H1 (cell line): ENCODE measurements at regions not wholly inside any gene's neighbourhood (a gene's known extent, or its start where the extent isn't known, plus 50 kb on each side); places are given as distances from the start of the nearest gene placed in this dataset.
A peak's percentile ranks its signal among the peaks of the same experiment; 100 is the strongest.

Experiments
- CTCF ChIA-PET: fragments of 300-600 bp; sonication (Branson Sonifier 250); formaldehyde crosslinking; loops from one replicate; lab custom pipeline; 2021; ENCODE audit not compliant: partially characterized antibody; lab: Charles Lee
- POLR2A ChIA-PET: fragments of 300-600 bp; sonication (Branson Sonifier 250); formaldehyde crosslinking; loops from one replicate; lab custom pipeline; 2021; ENCODE audit warnings: inconsistent platforms; ENCODE audit not compliant: partially characterized antibody; lab: Charles Lee
- DNase-seq, 2 experiments: peaks; one replicate each; pipeline versions ENCODE4 v3.0.0 to v3.0.0-alpha.2; 2010 to 2022; ENCODE audit warnings: low spot score in 2 of 2, low read depth in 1 of 2, mixed read lengths in 1 of 2
- FAIRE-seq: peaks from 2 replicates; lab custom pipeline; 2011; peaks lifted over from hg19 to GRCh38; lab: Jason Lieb, UNC
- H2AFZ ChIP-seq: 2 replicates; pipeline ENCODE4 v1.8.1; 2012; ENCODE audit warnings: low read length, inconsistent platforms
- H2AK5ac ChIP-seq: 2 replicates; pipeline ENCODE4 v1.6.1; 2013; ENCODE audit warnings: low read depth, low read length
- H2BK120ac ChIP-seq: replicated peaks from 2 replicates; pipeline ENCODE3; 2013; ENCODE audit warnings: low read depth, low read length, inconsistent platforms
- H2BK12ac ChIP-seq: 2 replicates; pipeline ENCODE4 v1.6.1; 2013; ENCODE audit warnings: low read depth, low read length
- H2BK15ac ChIP-seq: 2 replicates; pipeline ENCODE4 v1.6.1; 2013; ENCODE audit warnings: low read length
- H2BK20ac ChIP-seq: 2 replicates; pipeline ENCODE4 v1.6.1; 2013; ENCODE audit warnings: low read length
- H2BK5ac ChIP-seq: 2 replicates; pipeline ENCODE4 v1.6.1; 2013; ENCODE audit warnings: low read depth, low read length
- H3K14ac ChIP-seq: 2 replicates; pipeline ENCODE4 v1.6.1; 2013; ENCODE audit warnings: inconsistent platforms; ENCODE audit not compliant: insufficient read length
- H3K18ac ChIP-seq: 2 replicates; pipeline ENCODE4 v1.6.1; 2013; ENCODE audit warnings: low read length; ENCODE audit errors: extremely low read depth
- H3K23ac ChIP-seq: 2 replicates; pipeline ENCODE4 v1.6.1; 2013; ENCODE audit warnings: inconsistent platforms; ENCODE audit not compliant: insufficient read length
- H3K23me2 ChIP-seq: 2 replicates; pipeline ENCODE4 v1.6.1; 2013; ENCODE audit warnings: low read depth, low read length
- H3K27ac ChIP-seq: 2 replicates; pipeline ENCODE4 v1.6.1; 2011; ENCODE audit warnings: low read depth, low read length, inconsistent platforms
- H3K27me3 ChIP-seq, 4 experiments: replicated peaks in 1 of 4; 1 replicate in 1 of 4; 2 replicates in 3 of 4; pipeline versions ENCODE4 v1.6.1 to v1.8.1; 2011 to 2013; ENCODE audit warnings: low read length in 3 of 4, mild to moderate bottlenecking in 3 of 4, inconsistent platforms in 2 of 4, mixed read lengths in 2 of 4, moderate library complexity in 1 of 4; ENCODE audit not compliant: control insufficient read depth in 3 of 4, insufficient read depth in 3 of 4; ENCODE audit errors: extremely low read depth in 1 of 4
- H3K36me3 ChIP-seq, 4 experiments: 2 replicates each; pipeline versions ENCODE4 v1.6.1 to v1.8.1; 2011 to 2013; ENCODE audit warnings: mild to moderate bottlenecking in 4 of 4, low read length in 3 of 4, moderate library complexity in 2 of 4, control low read depth in 1 of 4, inconsistent platforms in 1 of 4; ENCODE audit not compliant: insufficient read depth in 4 of 4, control insufficient read depth in 2 of 4
- H3K4ac ChIP-seq: replicated peaks from 2 replicates; pipeline ENCODE3; 2013; ENCODE audit warnings: low read length, low read depth, mixed read lengths, inconsistent platforms; ENCODE audit not compliant: insufficient read length
- H3K4me1 ChIP-seq, 4 experiments: replicated peaks in 1 of 4; 1 replicate in 1 of 4; 2 replicates in 3 of 4; pipeline versions ENCODE4 v1.6.1 to v1.8.1; 2011 to 2013; ENCODE audit warnings: low read length in 3 of 4, inconsistent platforms in 2 of 4, mixed read lengths in 1 of 4; ENCODE audit not compliant: insufficient read depth in 4 of 4, control insufficient read depth in 3 of 4
- H3K4me2 ChIP-seq, 2 experiments: 2 replicates each; pipeline versions ENCODE4 v1.6.1 to v1.8.1; 2011 to 2013; ENCODE audit warnings: low read depth in 2 of 2, low read length in 2 of 2, control low read depth in 1 of 2, inconsistent platforms in 1 of 2, mild to moderate bottlenecking in 1 of 2; ENCODE audit not compliant: insufficient read depth in 1 of 2
- H3K4me3 ChIP-seq, 4 experiments: fragments of 200-600, 300-600 bp in 1 of 4; sonication (generic), shearing (Covaris generic), sonication (Bioruptor Twin) in 1 of 4; 2 replicates each; pipeline versions ENCODE4 v1.5.1 to v1.8.1; 2011 to 2016; ENCODE audit warnings: low read length in 4 of 4, low read depth in 3 of 4, control low read depth in 2 of 4, inconsistent platforms in 2 of 4, mild to moderate bottlenecking in 2 of 4, mixed read lengths in 1 of 4, moderate library complexity in 1 of 4; ENCODE audit not compliant: insufficient read depth in 2 of 4; ENCODE audit errors: extremely low read depth in 1 of 4
- H3K56ac ChIP-seq: replicated peaks from 2 replicates; pipeline ENCODE3; 2013; ENCODE audit warnings: low read depth, mild to moderate bottlenecking, mixed read lengths, low read length, inconsistent platforms; ENCODE audit not compliant: insufficient read length
- H3K79me1 ChIP-seq: 2 replicates; pipeline ENCODE4 v1.6.1; 2013; ENCODE audit warnings: low read depth, low read length, control low read depth
- H3K79me2 ChIP-seq, 2 experiments: 2 replicates each; pipeline versions ENCODE4 v1.6.1 to v1.8.1; 2012 to 2013; ENCODE audit warnings: low read length in 2 of 2, mild to moderate bottlenecking in 2 of 2, inconsistent platforms in 1 of 2; ENCODE audit not compliant: insufficient read depth in 2 of 2, control insufficient read depth in 1 of 2
- H3K9ac ChIP-seq, 4 experiments: replicated peaks in 1 of 4; 1 replicate in 1 of 4; 2 replicates in 3 of 4; pipeline versions ENCODE4 v1.6.1 to v1.8.1; 2011 to 2013; ENCODE audit warnings: low read depth in 3 of 4, low read length in 3 of 4, control low read depth in 2 of 4, mild to moderate bottlenecking in 2 of 4, moderate library complexity in 2 of 4, inconsistent platforms in 1 of 4; ENCODE audit errors: extremely low read depth in 1 of 4
- H3K9me3 ChIP-seq, 2 experiments: 2 replicates each; pipeline versions ENCODE4 v1.6.1 to v1.8.1; 2012 to 2013; ENCODE audit warnings: mild to moderate bottlenecking in 2 of 2, moderate library complexity in 2 of 2, control low read depth in 1 of 2, inconsistent platforms in 1 of 2, low read depth in 1 of 2, low read length in 1 of 2, mixed read lengths in 1 of 2; ENCODE audit not compliant: insufficient read depth in 2 of 2
- H4K20me1 ChIP-seq, 2 experiments: replicated peaks in 1 of 2; 2 replicates each; pipeline versions ENCODE3 to v1.8.1; 2011 to 2013; ENCODE audit warnings: inconsistent platforms in 2 of 2, low read length in 2 of 2, mild to moderate bottlenecking in 1 of 2; ENCODE audit not compliant: insufficient read depth in 2 of 2, control insufficient read depth in 1 of 2
- H4K5ac ChIP-seq: 2 replicates; pipeline ENCODE4 v1.6.1; 2013; ENCODE audit warnings: low read length, low read depth, mixed read lengths, inconsistent platforms; ENCODE audit not compliant: insufficient read length
- H4K8ac ChIP-seq: 2 replicates; pipeline ENCODE4 v1.8.0; 2013; ENCODE audit warnings: mild to moderate bottlenecking, moderate library complexity, low read length, inconsistent platforms; ENCODE audit not compliant: insufficient read depth; ENCODE audit errors: extremely low read depth
- H4K91ac ChIP-seq: replicated peaks from 2 replicates; pipeline ENCODE3; 2013; ENCODE audit warnings: low read length, mixed read lengths, inconsistent platforms; ENCODE audit not compliant: insufficient read length
- BRCA1 ChIP-seq: IDR thresholded peaks from 2 replicates; pipeline ENCODE4 v1.6.1; 2012; ENCODE audit warnings: low read depth, low read length, improper control_type of control experiment
- CEBPB ChIP-seq: IDR thresholded peaks from 2 replicates; pipeline ENCODE4 v1.6.1; 2012; ENCODE audit warnings: low read depth, low read length
- CTBP2 ChIP-seq: IDR thresholded peaks from 2 replicates; pipeline ENCODE4 v1.7.0; 2011; ENCODE audit warnings: borderline replicate concordance, mild to moderate bottlenecking, moderate library complexity, mixed read lengths, low read length; ENCODE audit not compliant: insufficient read depth, insufficient read length
- CTCF ChIP-seq, 3 experiments: IDR thresholded peaks; 1 replicate in 2 of 3; 2 replicates in 1 of 3; pipeline versions ENCODE4 v1.5.1 to v1.6.1; 2011; ENCODE audit warnings: low read length in 3 of 3, mild to moderate bottlenecking in 3 of 3, inconsistent platforms in 2 of 3, low read depth in 1 of 3, moderate library complexity in 1 of 3; ENCODE audit not compliant: insufficient read depth in 1 of 3; ENCODE audit errors: control extremely low read depth in 1 of 3
- MAX ChIP-seq: IDR thresholded peaks from 2 replicates; pipeline ENCODE4 v1.6.1; 2012; ENCODE audit warnings: inconsistent platforms
- NANOG ChIP-seq: IDR thresholded peaks from 2 replicates; pipeline ENCODE4 v1.6.1; 2011; ENCODE audit warnings: low read length, low read depth, mild to moderate bottlenecking, inconsistent platforms; ENCODE audit not compliant: insufficient read depth, poor library complexity, severe bottlenecking
- YY1 ChIP-seq: IDR thresholded peaks from 2 replicates; pipeline ENCODE4 v1.6.1; 2011; ENCODE audit warnings: low read depth, mild to moderate bottlenecking, low read length
- WGBS, 2 experiments: shearing (Covaris generic) in 1 of 2; methylation state at CpG; one replicate each; pipeline versions ENCODE4 v1.1.6 to v1.1.7; 2013 to 2015; ENCODE audit warnings: low lambda C conversion rate in 2 of 2, mixed read lengths in 2 of 2, inconsistent platforms in 1 of 2, low coverage in 1 of 2, missing lambda C conversion rate in 1 of 2; ENCODE audit not compliant: insufficient replicate concordance in 2 of 2, insufficient coverage in 1 of 2, insufficient read length in 1 of 2; ENCODE audit errors: extremely low coverage in 1 of 2, missing lambda C conversion rate in 1 of 2; 5-methylcytosine and 5-hydroxymethylcytosine counted together

- Histone ChIP-seq H3K79me1 (no peaks in the 10 kb centered on the region), H3K79me2 (no peaks in the 10 kb centered on the region), H3K27me3 (no peaks in the 10 kb centered on the region), H3K27ac (no peak overlapping the region), H3K4me1 (peaks cover 0 to 6% (median 0%) of the 10 kb centered on the region in 4 experiments; a peak in 1 of 7 replicates), H4K5ac (no peak overlapping the region), H2BK12ac (no peak overlapping the region), H3K56ac (no peak overlapping the region), H2BK20ac (no peak overlapping the region), H3K9ac (no peak overlapping the region), H3K4me3 (no peak overlapping the region), H2BK5ac (no peak overlapping the region), H3K4me2 (no peak overlapping the region), H3K4ac (no peak overlapping the region), H2BK15ac (no peak overlapping the region), H2AK5ac (no peak overlapping the region), H3K36me3 (no peaks in the 10 kb centered on the region), H3K23me2 (no peaks in the 10 kb centered on the region), H4K91ac (no peak overlapping the region), H2AFZ (peak overlapping the region; percentile 25; the same call in 1 of the 2 replicates), H4K20me1 (no peaks in the 10 kb centered on the region), H3K9me3 (no peaks in the 10 kb centered on the region), H3K14ac (no peak overlapping the region), H3K23ac (no peak overlapping the region), H3K18ac (no peak overlapping the region), H4K8ac (no peak overlapping the region), H2BK120ac (no peak overlapping the region)
- no peak for FAIRE-seq
- no peak for DNase-seq
- TF ChIP-seq MAX (no peak), BRCA1 (no peak), CTCF (IDR thresholded peaks at IDR 0.05; ENCODE audit: control extremely low read depth in 1 of 3, insufficient read depth in 1 of 3, low read depth in 1 of 3, low read length in 3 of 3) (no peak), CTBP2 (no peak), YY1 (no peak), NANOG (no peak), CEBPB (no peak)
- CTCF ChIA-PET, result interaction anchor here (0.5 kb wide), 1 partner anchor 390 kb away, joined by 4 read pairs; no protein-coding TSS in a partner anchor
- 0% methylated on average over 1 of the region's 1 CpG; no CpG with 5 or more reads in 1 of the 2 experiments for WGBS, 2 experiments
- POLR2A ChIA-PET, result no interaction called here
Observed at GRCh38 chr4:27272217-27272616, 411.6 kb downstream of the STIM2 start.
